Thoracic aorta (tissue), 2 donors: ENCODE measurements at regions not wholly inside any gene's neighbourhood (a gene's known extent, or its start where the extent isn't known, plus 50 kb on each side); places are given as distances from the start of the nearest gene placed in this dataset.

Source experiments
- ATAC-seq: fragments of 150-250 bp; one replicate; pipeline ENCODE4 v1.8.0; 2017; ENCODE audit warnings: low read depth; ENCODE audit not compliant: insufficient number of reproducible peaks, low FRiP score
- DNase-seq: peaks from one replicate; pipeline ENCODE4 v3.0.0-alpha.2; 2020; ENCODE audit warnings: low spot score
- H3K27ac ChIP-seq, 2 donors: fragments of 200-600 bp; sonication (generic); 1 replicate in 1 of 2; 2 replicates in 1 of 2; pipeline ENCODE4 v1.5.1; 2016; ENCODE audit warnings: mild to moderate bottlenecking in 2 of 2, moderate library complexity in 2 of 2
- H3K27me3 ChIP-seq: fragments of 200-600 bp; sonication (generic); replicated peaks from 2 replicates; pipeline ENCODE4 v1.6.0; 2016; ENCODE audit warnings: mild to moderate bottlenecking; ENCODE audit not compliant: insufficient read depth
- H3K36me3 ChIP-seq: fragments of 200-600 bp; sonication (generic); one replicate; pipeline ENCODE4 v1.5.1; 2016
- H3K4me1 ChIP-seq, 2 donors: fragments of 200-600 bp; sonication (generic); 1 replicate in 1 of 2; 2 replicates in 1 of 2; pipeline versions ENCODE4 v1.5.1 to v1.6.0; 2016; ENCODE audit warnings: low read depth in 2 of 2, mild to moderate bottlenecking in 1 of 2; ENCODE audit not compliant: control insufficient read depth in 1 of 2
- H3K4me3 ChIP-seq: fragments of 200-600 bp; sonication (generic); 2 replicates; pipeline ENCODE4 v1.5.1; 2016; ENCODE audit warnings: mild to moderate bottlenecking
- H3K9me3 ChIP-seq: fragments of 200-600 bp; sonication (generic); 2 replicates; pipeline ENCODE4 v1.5.1; 2016
- CTCF ChIP-seq: fragments of 200-600 bp; sonication (generic); IDR thresholded peaks from one replicate; pipeline ENCODE4 v1.5.1; 2019; ENCODE audit warnings: antibody characterized with exemption

- Histone ChIP-seq H3K9me3 (no peaks in the 10 kb centered on the region), H3K27ac (peak overlapping the region; percentile 97 to 99), H3K4me3 (no peak overlapping the region), H3K4me1 (peaks cover 6 to 20% of the 10 kb centered on the region in 2 donors), H3K36me3 (no peaks in the 10 kb centered on the region), H3K27me3 (no peaks in the 10 kb centered on the region)
- DNase-seq (no peak), ATAC-seq (no peak)
- TF ChIP-seq CTCF: no peak
These were observed 153.2 kb upstream of the LYZL2 start for GRCh38 chr10:30782537-30783461.

- H3K27ac ChIP-seq: no peak overlapping the region
- TF ChIP-seq CTCF: no peak
- DNase-seq: no peak
- H3K36me3 ChIP-seq: no peaks in the 10 kb centered on the region
- H3K4me3 ChIP-seq: no peak overlapping the region
- no peaks in the 10 kb centered on the region for H3K27me3 ChIP-seq
- ATAC-seq: no peak
- peaks cover 6 to 20% of the 10 kb centered on the region in 2 donors for H3K4me1 ChIP-seq
- no peaks in the 10 kb centered on the region for H3K9me3 ChIP-seq
These were observed 152.6 kb upstream of the LYZL2 start for GRCh38 chr10:30782157-30782536.

GRCh38 chr10:30781670-30782121, 152.1 kb upstream of the LYZL2 start:
- no peaks in the 10 kb centered on the region for H3K9me3 ChIP-seq
- no peak overlapping the region for H3K27ac ChIP-seq
- no peaks in the 10 kb centered on the region for H3K27me3 ChIP-seq
- no peak overlapping the region for H3K4me3 ChIP-seq
- peaks cover 6 to 22% of the 10 kb centered on the region in 2 donors for H3K4me1 ChIP-seq
- TF ChIP-seq CTCF: no peak
- ATAC-seq (no peak), DNase-seq (no peak)
- H3K36me3 ChIP-seq: no peaks in the 10 kb centered on the region

GRCh38 chr10:30778769-30779168, 149.2 kb upstream of the LYZL2 start:
- ATAC-seq: no peak
- H3K27ac ChIP-seq: no peak overlapping the region
- H3K4me3 ChIP-seq: no peak overlapping the region
- peaks cover 19 to 26% of the 10 kb centered on the region in 2 donors for H3K4me1 ChIP-seq
- TF ChIP-seq CTCF: no peak
- H3K9me3 ChIP-seq: no peaks in the 10 kb centered on the region
- no peak for DNase-seq
- H3K27me3 ChIP-seq: no peaks in the 10 kb centered on the region
- no peaks in the 10 kb centered on the region for H3K36me3 ChIP-seq

- H3K36me3 ChIP-seq: no peaks in the 10 kb centered on the region
- ATAC-seq: no peak
- no peak for DNase-seq
- TF ChIP-seq CTCF: no peak
- peak overlapping the region in 1 of 2 donors; percentile 30 for H3K27ac ChIP-seq
- no peaks in the 10 kb centered on the region for H3K27me3 ChIP-seq
- H3K4me3 ChIP-seq: no peak overlapping the region
- H3K9me3 ChIP-seq: no peaks in the 10 kb centered on the region
- H3K4me1 ChIP-seq: peaks cover 15 to 19% of the 10 kb centered on the region in 2 donors
These were observed 146.4 kb upstream of the LYZL2 start for GRCh38 chr10:30775779-30776591.
